IMR-90 (cell line): ENCODE measurements at regions not wholly inside any gene's neighbourhood (a gene's known extent, or its start where the extent isn't known, plus 50 kb on each side); places are given as distances from the start of the nearest gene placed in this dataset.

Experiments
- ATAC-seq: fragments of 200-7000 bp; cut with Tn5 transposase; 2 replicates; pipeline ENCODE4 v1.9.1; 2020; ENCODE audit warnings: low read depth, mild to moderate bottlenecking, moderate library complexity
- BruUV-seq: library from RNA; stranded (reverse); fragments of 400-500 nt; replicated peaks from 2 replicates; lab custom pipeline; 2021; lab: Mats Ljungman, UMichigan
- CTCF ChIA-PET: fragments of 300-600 bp; formaldehyde crosslinking; extraction: SDS; loops from one replicate; lab custom pipeline; 2021; ENCODE audit warnings: antibody characterized with exemption; lab: Yijun Ruan, JAX
- POLR2A ChIA-PET: fragments of 300-600 bp; sonication (Branson Sonifier 250); formaldehyde crosslinking; loops from one replicate; lab custom pipeline; 2022; ENCODE audit warnings: antibody characterized with exemption; ENCODE audit not compliant: unreplicated experiment; lab: Charles Lee
- DNase-seq: peaks from one replicate; pipeline ENCODE4 v3.0.0; 2013
- H2AFZ ChIP-seq: replicated peaks from 2 replicates; pipeline ENCODE3; 2013; ENCODE audit warnings: low read length, mild to moderate bottlenecking; ENCODE audit not compliant: poor library complexity
- H2AK5ac ChIP-seq: 2 replicates; pipeline ENCODE4 v1.6.1; 2013; ENCODE audit warnings: low read depth, low read length, inconsistent platforms
- H2AK9ac ChIP-seq: replicated peaks from 2 replicates; pipeline ENCODE3; 2013; ENCODE audit warnings: mild to moderate bottlenecking, low read depth, low read length, moderate library complexity; ENCODE audit not compliant: poor library complexity
- H2BK120ac ChIP-seq: 2 replicates; pipeline ENCODE4 v1.6.1; 2013; ENCODE audit warnings: low read depth, low read length, inconsistent platforms
- H2BK15ac ChIP-seq: 3 replicates; pipeline ENCODE4 v1.6.1; 2013; ENCODE audit warnings: low read depth, low read length, inconsistent platforms
- H2BK20ac ChIP-seq: 2 replicates; pipeline ENCODE4 v1.6.1; 2013; ENCODE audit warnings: low read depth, mild to moderate bottlenecking, inconsistent platforms, low read length, moderate library complexity
- H2BK5ac ChIP-seq: 2 replicates; pipeline ENCODE4 v1.6.1; 2013; ENCODE audit warnings: mild to moderate bottlenecking, low read depth, low read length, inconsistent platforms; ENCODE audit not compliant: poor library complexity, severe bottlenecking
- H3K14ac ChIP-seq: replicated peaks from 2 replicates; pipeline ENCODE4 v1.6.1; 2013; ENCODE audit warnings: low read depth, low read length, inconsistent platforms
- H3K18ac ChIP-seq: 2 replicates; pipeline ENCODE4 v1.6.1; 2013; ENCODE audit warnings: low read depth, low read length, control low read depth
- H3K23ac ChIP-seq: 2 replicates; pipeline ENCODE4 v1.6.1; 2013; ENCODE audit warnings: low read depth, low read length, inconsistent platforms
- H3K27ac ChIP-seq: 2 replicates; pipeline ENCODE4 v1.5.1; 2013; ENCODE audit warnings: mild to moderate bottlenecking, control low read depth, low read length; ENCODE audit not compliant: insufficient read depth
- H3K27me3 ChIP-seq: 2 replicates; pipeline ENCODE4 v1.6.1; 2013; ENCODE audit warnings: low read length; ENCODE audit not compliant: control insufficient read depth, insufficient read depth
- H3K36me3 ChIP-seq: 2 replicates; pipeline ENCODE4 v1.6.1; 2013; ENCODE audit warnings: low read length, mixed read lengths; ENCODE audit not compliant: control insufficient read depth, insufficient read depth
- H3K4ac ChIP-seq: 2 replicates; pipeline ENCODE4 v1.6.1; 2013; ENCODE audit warnings: low read depth, low read length, inconsistent platforms
- H3K4me1 ChIP-seq: 2 replicates; pipeline ENCODE4 v1.6.1; 2013; ENCODE audit warnings: low read length, mixed read lengths; ENCODE audit not compliant: control insufficient read depth, insufficient read depth
- H3K4me2 ChIP-seq: 2 replicates; pipeline ENCODE4 v1.6.1; 2013; ENCODE audit warnings: low read depth, mild to moderate bottlenecking, control low read depth, low read length, moderate library complexity
- H3K4me3 ChIP-seq: 2 replicates; pipeline ENCODE4 v1.5.1; 2013; ENCODE audit warnings: low read depth, mild to moderate bottlenecking, control low read depth, low read length, moderate library complexity; ENCODE audit not compliant: insufficient read depth
- H3K56ac ChIP-seq: 2 replicates; pipeline ENCODE4 v1.6.1; 2013; ENCODE audit warnings: low read length, inconsistent platforms; ENCODE audit not compliant: insufficient read depth; ENCODE audit errors: extremely low read depth
- H3K79me1 ChIP-seq, 2 experiments: 2 replicates each; pipeline ENCODE4 v1.6.1; 2013; ENCODE audit warnings: low read length in 2 of 2, inconsistent platforms in 1 of 2, low read depth in 1 of 2
- H3K9ac ChIP-seq: 2 replicates; pipeline ENCODE4 v1.6.1; 2013; ENCODE audit warnings: low read depth, low read length, control low read depth
- H3K9me1 ChIP-seq: 2 replicates; pipeline ENCODE4 v1.6.1; 2013; ENCODE audit warnings: low read length, inconsistent platforms; ENCODE audit not compliant: insufficient read depth
- H3K9me3 ChIP-seq: 2 replicates; pipeline ENCODE4 v1.6.1; 2013; ENCODE audit warnings: low read length; ENCODE audit not compliant: control insufficient read depth, insufficient read depth
- H4K20me1 ChIP-seq: 2 replicates; pipeline ENCODE4 v1.6.1; 2013; ENCODE audit warnings: low read length, inconsistent platforms; ENCODE audit not compliant: insufficient read depth
- H4K5ac ChIP-seq: 2 replicates; pipeline ENCODE4 v1.6.1; 2013; ENCODE audit warnings: mild to moderate bottlenecking, low read depth, low read length, control low read depth
- H4K8ac ChIP-seq, 2 experiments: 2 replicates each; pipeline ENCODE4 v1.6.1; 2013; ENCODE audit warnings: low read depth in 2 of 2, low read length in 2 of 2, control low read depth in 1 of 2, inconsistent platforms in 1 of 2
- H4K91ac ChIP-seq: 2 replicates; pipeline ENCODE4 v1.6.1; 2013; ENCODE audit warnings: low read depth, low read length, inconsistent platforms; ENCODE audit not compliant: insufficient read depth
- FOS ChIP-seq: fragments of 150-350 bp; IDR thresholded peaks from 2 replicates; pipeline ENCODE4 v1.6.1; 2016; ENCODE audit warnings: low read depth, low read length
- MXI1 ChIP-seq: IDR thresholded peaks from 2 replicates; pipeline ENCODE4 v1.6.1; 2012; ENCODE audit warnings: low read depth, mild to moderate bottlenecking, low read length, moderate library complexity, borderline replicate concordance
- RFX5 ChIP-seq: IDR thresholded peaks from 2 replicates; pipeline ENCODE4 v1.8.0; 2012; ENCODE audit warnings: low read depth, mild to moderate bottlenecking, low read length, moderate library complexity
- WGBS, 2 experiments: methylation state at CpG; one replicate each; pipeline versions ENCODE4 v1.1.5 to v1.1.7; 2013; ENCODE audit warnings: missing lambda C conversion rate in 2 of 2; ENCODE audit not compliant: insufficient read length in 1 of 2; ENCODE audit errors: extremely low coverage in 2 of 2; 5-methylcytosine and 5-hydroxymethylcytosine counted together
- dilution Hi-C: fragments of 300-500 bp; cut with HindIII; formaldehyde crosslinking; loops from one replicate; pipeline ENCODE4 v1.14.3; 2018; ENCODE audit warnings: low sequenced_read_pairs; ENCODE audit not compliant: unreplicated experiment
- in situ Hi-C: fragments of 300-500 bp; cut with MboI; formaldehyde crosslinking; loops from 3 replicates; pipeline ENCODE4 v1.14.3; 2019; ENCODE audit warnings: low sequenced_read_pairs, inconsistent platforms, mixed read lengths
- intact Hi-C: fragments of 100-400 bp; cut with micrococcal nuclease; formaldehyde crosslinking; loops from 2 replicates; pipeline ENCODE4 v1.10.0; 2022
- TF ChIP-seq, protein P1 (sequence below): conservative IDR thresholded peaks from 2 replicates; pipeline ENCODE4 v1.5.1; 2012; ENCODE audit warnings: mild to moderate bottlenecking, low read depth, low read length, improper control_type of control experiment

DNA sequence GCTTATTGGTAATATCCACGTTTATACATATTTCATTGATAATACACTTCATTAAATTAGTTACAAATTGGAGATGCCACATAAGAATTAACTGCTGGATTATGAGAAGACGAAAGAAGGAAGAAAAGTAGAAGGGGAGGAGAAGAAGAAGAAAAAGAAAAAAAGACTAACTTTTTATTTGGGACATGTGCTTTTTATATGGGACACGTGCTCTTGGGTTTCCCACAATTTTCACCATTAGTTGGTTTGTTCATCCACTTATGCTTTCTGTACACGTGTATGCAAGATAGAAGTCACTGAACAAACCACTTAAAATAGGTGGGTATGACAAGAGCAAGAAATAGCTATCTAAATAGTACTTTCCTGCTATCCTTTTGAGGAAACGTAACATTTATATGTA is 98.6 kb downstream of the MRPS30 start:
- DNase-seq: no peak
- TF ChIP-seq MXI1 (no peak), RFX5 (no peak), FOS (no peak)
- TF ChIP-seq, protein P1, sequence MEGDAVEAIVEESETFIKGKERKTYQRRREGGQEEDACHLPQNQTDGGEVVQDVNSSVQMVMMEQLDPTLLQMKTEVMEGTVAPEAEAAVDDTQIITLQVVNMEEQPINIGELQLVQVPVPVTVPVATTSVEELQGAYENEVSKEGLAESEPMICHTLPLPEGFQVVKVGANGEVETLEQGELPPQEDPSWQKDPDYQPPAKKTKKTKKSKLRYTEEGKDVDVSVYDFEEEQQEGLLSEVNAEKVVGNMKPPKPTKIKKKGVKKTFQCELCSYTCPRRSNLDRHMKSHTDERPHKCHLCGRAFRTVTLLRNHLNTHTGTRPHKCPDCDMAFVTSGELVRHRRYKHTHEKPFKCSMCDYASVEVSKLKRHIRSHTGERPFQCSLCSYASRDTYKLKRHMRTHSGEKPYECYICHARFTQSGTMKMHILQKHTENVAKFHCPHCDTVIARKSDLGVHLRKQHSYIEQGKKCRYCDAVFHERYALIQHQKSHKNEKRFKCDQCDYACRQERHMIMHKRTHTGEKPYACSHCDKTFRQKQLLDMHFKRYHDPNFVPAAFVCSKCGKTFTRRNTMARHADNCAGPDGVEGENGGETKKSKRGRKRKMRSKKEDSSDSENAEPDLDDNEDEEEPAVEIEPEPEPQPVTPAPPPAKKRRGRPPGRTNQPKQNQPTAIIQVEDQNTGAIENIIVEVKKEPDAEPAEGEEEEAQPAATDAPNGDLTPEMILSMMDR: no peak
- no peak overlapping the region for H4K91ac ChIP-seq
- dilution Hi-C loops (no loop called here), in situ Hi-C loops (no loop called here), intact Hi-C loops (no loop called here)
- H4K20me1 ChIP-seq: no peaks in the 10 kb centered on the region
- no peak overlapping the region for H2BK120ac ChIP-seq
- no peak overlapping the region for H2AFZ ChIP-seq
- H4K8ac ChIP-seq: no peak overlapping the region
- CTCF ChIA-PET: no interaction called here
- no peak overlapping the region for H3K9ac ChIP-seq
- no peak overlapping the region for H3K56ac ChIP-seq
- H3K18ac ChIP-seq: no peak overlapping the region
- no peak overlapping the region for H2AK9ac ChIP-seq
- no CpG with 5 or more reads among the region's 5 CpGs for WGBS, 2 experiments
- no peak overlapping the region for H3K4me2 ChIP-seq
- H2BK20ac ChIP-seq: no peak overlapping the region
- H3K79me1 ChIP-seq: no peaks in the 10 kb centered on the region
- BruUV-seq: no TSS peak
- H3K27me3 ChIP-seq: no peaks in the 10 kb centered on the region
- H4K5ac ChIP-seq: no peak overlapping the region
- H3K9me3 ChIP-seq: 0 out of 2 replicates have a peak, but pooled peaks cover 2% of the 10 kb centered on the region
- no peak overlapping the region for H3K27ac ChIP-seq
- POLR2A ChIA-PET: no interaction called here
- no peak overlapping the region for H2AK5ac ChIP-seq
- no peaks in the 10 kb centered on the region for H3K9me1 ChIP-seq
- H3K23ac ChIP-seq: no peak overlapping the region
- no peak overlapping the region for H2BK15ac ChIP-seq
- no peak for ATAC-seq
- no peak overlapping the region for H3K4me3 ChIP-seq
- no peak overlapping the region for H2BK5ac ChIP-seq
- no peak overlapping the region for H3K4ac ChIP-seq
- no peaks in the 10 kb centered on the region for H3K36me3 ChIP-seq
- H3K14ac ChIP-seq: no peak overlapping the region
- H3K4me1 ChIP-seq: no peaks in the 10 kb centered on the region
